ENCODE measurements at regions not wholly inside any gene's neighbourhood (a gene's known extent, or its start where the extent isn't known, plus 50 kb on each side); places are given as distances from the start of the nearest gene placed in this dataset.

- TF ChIP-seq CENPX (CRISPR knock-in tag; IDR thresholded peaks at IDR 0.05) (no peak), PHB2 (IDR thresholded peaks at IDR 0.05; ENCODE audit: partially characterized antibody) (no peak), KDM4B (CRISPR knock-in tag; IDR thresholded peaks at IDR 0.05) (no peak), ZNF232 (CRISPR knock-in tag; IDR thresholded peaks at IDR 0.05; ENCODE audit: borderline replicate concordance) (no peak), CTCF (CRISPR knock-in tag; IDR thresholded peaks at IDR 0.05) (no peak), YY1 (IDR thresholded peaks at IDR 0.05; ENCODE audit: insufficient read depth, insufficient replicate concordance, low read depth, low read length) (no peak)
- TF ChIP-seq, protein P1, sequence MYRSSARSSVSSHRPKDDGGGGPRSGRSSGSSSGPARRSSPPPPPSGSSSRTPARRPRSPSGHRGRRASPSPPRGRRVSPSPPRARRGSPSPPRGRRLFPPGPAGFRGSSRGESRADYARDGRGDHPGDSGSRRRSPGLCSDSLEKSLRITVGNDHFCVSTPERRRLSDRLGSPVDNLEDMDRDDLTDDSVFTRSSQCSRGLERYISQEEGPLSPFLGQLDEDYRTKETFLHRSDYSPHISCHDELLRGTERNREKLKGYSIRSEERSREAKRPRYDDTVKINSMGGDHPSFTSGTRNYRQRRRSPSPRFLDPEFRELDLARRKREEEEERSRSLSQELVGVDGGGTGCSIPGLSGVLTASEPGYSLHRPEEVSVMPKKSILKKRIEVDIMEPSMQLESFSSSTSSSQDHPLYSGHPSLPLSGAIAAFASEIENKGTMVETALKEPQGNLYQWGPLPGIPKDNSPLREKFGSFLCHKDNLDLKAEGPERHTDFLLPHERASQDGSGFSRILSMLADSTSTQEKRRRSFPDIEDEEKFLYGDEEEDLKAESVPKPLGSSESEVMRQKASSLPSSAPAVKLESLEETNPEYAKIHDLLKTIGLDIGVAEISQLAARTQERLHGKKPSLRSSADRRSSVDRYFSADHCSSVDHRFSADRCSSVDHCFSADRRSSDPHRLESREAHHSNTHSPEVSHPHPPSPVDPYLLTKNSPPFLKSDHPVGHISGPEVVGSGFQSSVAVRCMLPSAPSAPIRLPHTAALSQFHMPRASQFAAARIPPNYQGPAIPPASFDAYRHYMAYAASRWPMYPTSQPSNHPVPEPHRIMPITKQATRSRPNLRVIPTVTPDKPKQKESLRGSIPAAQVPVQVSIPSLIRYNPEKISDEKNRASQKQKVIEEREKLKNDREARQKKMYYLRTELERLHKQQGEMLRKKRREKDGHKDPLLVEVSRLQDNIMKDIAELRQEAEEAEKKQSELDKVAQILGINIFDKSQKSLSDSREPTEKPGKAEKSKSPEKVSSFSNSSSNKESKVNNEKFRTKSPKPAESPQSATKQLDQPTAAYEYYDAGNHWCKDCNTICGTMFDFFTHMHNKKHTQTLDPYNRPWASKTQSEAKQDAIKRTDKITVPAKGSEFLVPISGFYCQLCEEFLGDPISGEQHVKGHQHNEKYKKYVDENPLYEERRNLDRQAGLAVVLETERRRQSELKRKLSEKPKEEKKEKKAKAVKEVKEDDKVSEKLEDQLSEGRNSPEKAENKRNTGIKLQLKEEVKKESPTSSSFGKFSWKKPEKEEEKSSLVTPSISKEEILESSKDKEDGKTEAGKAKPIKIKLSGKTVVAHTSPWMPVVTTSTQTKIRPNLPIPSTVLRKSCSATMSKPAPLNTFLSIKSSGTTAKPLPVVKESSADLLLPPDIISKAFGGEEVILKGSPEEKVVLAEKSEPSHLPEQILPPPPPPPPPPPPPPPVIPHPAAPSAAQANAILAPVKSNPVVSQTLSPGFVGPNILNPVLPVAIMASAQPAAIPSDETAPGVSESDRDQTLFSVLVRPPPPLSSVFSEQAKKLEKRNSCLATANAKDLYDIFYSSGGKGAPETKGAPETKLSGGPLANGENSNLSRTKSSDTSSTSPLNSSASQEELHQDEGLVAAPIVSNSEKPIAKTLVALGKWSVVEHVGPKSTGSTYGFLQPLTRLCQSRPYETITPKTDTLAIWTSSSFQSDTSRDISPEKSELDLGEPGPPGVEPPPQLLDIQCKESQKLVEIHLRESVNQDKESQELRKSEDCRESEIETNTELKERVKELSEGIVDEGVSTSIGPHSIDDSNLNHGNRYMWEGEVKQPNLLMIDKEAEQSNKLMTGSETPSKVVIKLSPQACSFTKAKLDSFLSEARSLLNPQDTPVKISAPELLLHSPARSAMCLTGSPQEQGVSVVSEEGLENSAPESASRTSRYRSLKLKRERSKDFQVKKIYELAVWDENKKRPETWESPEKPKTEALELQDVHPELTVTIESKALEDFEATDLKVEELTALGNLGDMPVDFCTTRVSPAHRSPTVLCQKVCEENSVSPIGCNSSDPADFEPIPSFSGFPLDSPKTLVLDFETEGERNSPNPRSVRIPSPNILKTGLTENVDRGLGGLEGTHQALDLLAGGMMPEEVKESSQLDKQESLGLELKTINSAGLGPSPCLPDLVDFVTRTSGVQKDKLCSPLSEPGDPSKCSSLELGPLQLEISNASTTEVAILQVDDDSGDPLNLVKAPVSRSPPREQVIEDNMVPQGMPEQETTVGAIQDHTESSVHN (CRISPR knock-in tag; IDR thresholded peaks at IDR 0.05) = no peak
These were observed 156.2 kb upstream of the SPAG17 start for GRCh38 chr1:118340928-118341910.
